HG02623 (cell line): ENCODE measurements at regions not wholly inside any gene's neighbourhood (a gene's known extent, or its start where the extent isn't known, plus 50 kb on each side); places are given as distances from the start of the nearest gene placed in this dataset.
"Not testable (repeated sequence)": the region's sequence is repeated elsewhere in the genome, so short reads cannot be mapped to it uniquely, and the experiment has no call there.

ENCODE experiments used
- ATAC-seq: cut with Tn5 transposase; IDR thresholded peaks from one replicate; pipeline ENCODE4 v1.9.1; 2021; ENCODE audit warnings: moderate library complexity; ENCODE audit not compliant: unreplicated experiment

GRCh38 chr16:51237861-51238378 is 86.8 kb upstream of the SALL1 start:
- no peak for ATAC-seq

- ATAC-seq = no peak
Observed at GRCh38 chr16:51237207-51237606, 86.1 kb upstream of the SALL1 start.

GRCh38 chr16:51236583-51236982 is 85.5 kb upstream of the SALL1 start:
- no peak for ATAC-seq

- ATAC-seq = no peak
Observed at GRCh38 chr16:51231702-51232101, 80.6 kb upstream of the SALL1 start.

GRCh38 chr16:51230035-51230434 is 79.0 kb upstream of the SALL1 start:
- not testable (repeated sequence) for ATAC-seq

- ATAC-seq = no peak
Observed at GRCh38 chr16:51228097-51228659, 77.1 kb upstream of the SALL1 start.

- ATAC-seq = no peak
Observed at GRCh38 chr16:51225878-51226277, 74.8 kb upstream of the SALL1 start.

GRCh38 chr16:51224317-51224716 is 73.2 kb upstream of the SALL1 start:
- ATAC-seq = no peak

GRCh38 chr16:51222016-51222415 is 70.9 kb upstream of the SALL1 start:
- no peak for ATAC-seq

- no peak for ATAC-seq
Observed at GRCh38 chr16:51211148-51211547, 60.1 kb upstream of the SALL1 start.

- no peak for ATAC-seq
Observed at GRCh38 chr16:51210087-51210486, 59.0 kb upstream of the SALL1 start.

- no peak for ATAC-seq
Observed at GRCh38 chr16:51201604-51202003, 50.5 kb upstream of the SALL1 start.
